PC-9 (cell line): ENCODE measurements at regions not wholly inside any gene's neighbourhood (a gene's known extent, or its start where the extent isn't known, plus 50 kb on each side); places are given as distances from the start of the nearest gene placed in this dataset.

ENCODE experiments used
- BruUV-seq: library from RNA; stranded (reverse); fragments of 400-500 nt; replicated peaks from 2 replicates; lab custom pipeline; 2021; lab: Mats Ljungman, UMichigan
- CTCF ChIA-PET: fragments of 300-600 bp; sonication (Branson Sonifier 250); formaldehyde crosslinking; loops from one replicate; lab custom pipeline; 2022; ENCODE audit warnings: antibody characterized with exemption; lab: Charles Lee
- POLR2A ChIA-PET: fragments of 300-600 bp; sonication (Branson Sonifier 250); formaldehyde crosslinking; loops from one replicate; lab custom pipeline; 2022; ENCODE audit warnings: antibody characterized with exemption; ENCODE audit not compliant: unreplicated experiment; lab: Charles Lee
- DNase-seq, 2 experiments: peaks; one replicate each; pipeline versions ENCODE4 v3.0.0 to v3.0.0-alpha.2; 2015 to 2022; ENCODE audit warnings: mixed read lengths in 1 of 2
- H2AFZ ChIP-seq: fragments of 200-600 bp; sonication (generic); 2 replicates; pipeline ENCODE4 v1.8.1; 2017; ENCODE audit warnings: antibody characterized with exemption
- H3F3A ChIP-seq: fragments of 200-600 bp; sonication (generic); 2 replicates; pipeline ENCODE4 v1.8.1; 2017; ENCODE audit warnings: antibody characterized with exemption, mild to moderate bottlenecking, low read depth; ENCODE audit not compliant: insufficient read depth
- H3K27ac ChIP-seq: fragments of 200-600 bp; sonication (generic); 2 replicates; pipeline ENCODE4 v1.6.1; 2016; ENCODE audit warnings: mixed run types
- H3K27me3 ChIP-seq: fragments of 200-600 bp; sonication (generic); 2 replicates; pipeline ENCODE4 v1.6.1; 2016; ENCODE audit warnings: low read depth, mixed run types; ENCODE audit not compliant: insufficient read depth
- H3K36me3 ChIP-seq: fragments of 200-600 bp; sonication (generic); 2 replicates; pipeline ENCODE4 v1.6.1; 2016; ENCODE audit warnings: low read depth, mixed run types
- H3K4me1 ChIP-seq: fragments of 200-600 bp; sonication (generic); replicated peaks from 2 replicates; pipeline ENCODE4 v1.6.1; 2016; ENCODE audit warnings: mixed run types; ENCODE audit not compliant: insufficient read depth
- H3K4me2 ChIP-seq: fragments of 200-600 bp; sonication (generic); 2 replicates; pipeline ENCODE4 v1.6.1; 2017; ENCODE audit warnings: mixed run types
- H3K4me3 ChIP-seq: fragments of 200-600 bp; sonication (generic); 2 replicates; pipeline ENCODE4 v1.6.1; 2016; ENCODE audit warnings: mixed run types
- H3K79me2 ChIP-seq: fragments of 200-600 bp; sonication (generic); 2 replicates; pipeline ENCODE4 v1.6.1; 2017; ENCODE audit warnings: low read depth, mixed run types
- H3K9me2 ChIP-seq: fragments of 200-600 bp; sonication (generic); 2 replicates; pipeline ENCODE4 v1.8.1; 2017; ENCODE audit warnings: mild to moderate bottlenecking; ENCODE audit not compliant: insufficient read depth
- H3K9me3 ChIP-seq: fragments of 200-600 bp; sonication (generic); 2 replicates; pipeline ENCODE4 v1.8.1; 2016; ENCODE audit warnings: low read depth; ENCODE audit not compliant: insufficient read depth
- H4K20me1 ChIP-seq: fragments of 200-600 bp; sonication (generic); 2 replicates; pipeline ENCODE4 v1.8.1; 2017; ENCODE audit not compliant: insufficient read depth
- EZH2 ChIP-seq: fragments of 200-600 bp; sonication (generic); IDR thresholded peaks from 2 replicates; pipeline ENCODE4 v1.8.0; 2017; ENCODE audit warnings: antibody characterized with exemption, low read depth
- intact Hi-C: fragments of 100-400 bp; cut with micrococcal nuclease; formaldehyde crosslinking; loops from one replicate; pipeline ENCODE4 v1.10.0; 2022; ENCODE audit not compliant: unreplicated experiment
- TF ChIP-seq, protein P1 (sequence below): fragments of 200-600 bp; sonication (generic); conservative IDR thresholded peaks from 2 replicates; pipeline ENCODE4 v1.6.1; 2017; ENCODE audit warnings: mixed run types, antibody characterized with exemption, mild to moderate bottlenecking, moderate library complexity

DNA sequence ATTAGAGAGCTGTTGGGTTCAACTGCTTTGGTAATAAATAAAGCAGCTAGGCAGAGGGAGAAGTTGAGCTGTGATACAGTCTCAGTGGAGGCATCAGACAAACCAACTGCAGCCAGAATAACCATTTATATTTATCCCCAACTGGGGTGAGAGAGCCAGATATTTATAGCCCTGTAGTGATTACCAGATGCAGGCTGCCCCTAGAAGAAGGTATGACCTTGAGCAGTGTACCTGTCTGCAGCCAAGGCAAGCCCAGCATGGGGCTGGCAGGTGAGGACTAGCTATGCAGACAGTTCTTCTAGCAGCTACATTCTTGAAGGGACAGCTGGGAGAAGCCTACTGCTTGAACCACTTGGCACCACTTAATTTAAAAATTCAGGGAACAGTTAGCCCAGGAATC is 144.4 kb upstream of the EPHA3 start:
- no peak overlapping the region for H2AFZ ChIP-seq
- no peaks in the 10 kb centered on the region for H3K36me3 ChIP-seq
- ChIA-PET POLR2A (no interaction called here), CTCF (no interaction called here)
- H3K79me2 ChIP-seq: no peaks in the 10 kb centered on the region
- H3K4me3 ChIP-seq: no peak overlapping the region
- no peaks in the 10 kb centered on the region for H3K9me3 ChIP-seq
- no peak for TF ChIP-seq EZH2
- TF ChIP-seq, protein P1, sequence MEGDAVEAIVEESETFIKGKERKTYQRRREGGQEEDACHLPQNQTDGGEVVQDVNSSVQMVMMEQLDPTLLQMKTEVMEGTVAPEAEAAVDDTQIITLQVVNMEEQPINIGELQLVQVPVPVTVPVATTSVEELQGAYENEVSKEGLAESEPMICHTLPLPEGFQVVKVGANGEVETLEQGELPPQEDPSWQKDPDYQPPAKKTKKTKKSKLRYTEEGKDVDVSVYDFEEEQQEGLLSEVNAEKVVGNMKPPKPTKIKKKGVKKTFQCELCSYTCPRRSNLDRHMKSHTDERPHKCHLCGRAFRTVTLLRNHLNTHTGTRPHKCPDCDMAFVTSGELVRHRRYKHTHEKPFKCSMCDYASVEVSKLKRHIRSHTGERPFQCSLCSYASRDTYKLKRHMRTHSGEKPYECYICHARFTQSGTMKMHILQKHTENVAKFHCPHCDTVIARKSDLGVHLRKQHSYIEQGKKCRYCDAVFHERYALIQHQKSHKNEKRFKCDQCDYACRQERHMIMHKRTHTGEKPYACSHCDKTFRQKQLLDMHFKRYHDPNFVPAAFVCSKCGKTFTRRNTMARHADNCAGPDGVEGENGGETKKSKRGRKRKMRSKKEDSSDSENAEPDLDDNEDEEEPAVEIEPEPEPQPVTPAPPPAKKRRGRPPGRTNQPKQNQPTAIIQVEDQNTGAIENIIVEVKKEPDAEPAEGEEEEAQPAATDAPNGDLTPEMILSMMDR: no peak
- BruUV-seq: no TSS peak
- H3K9me2 ChIP-seq: no peaks in the 10 kb centered on the region
- no peaks in the 10 kb centered on the region for H3K4me1 ChIP-seq
- H3K4me2 ChIP-seq: no peak overlapping the region
- H3K27me3 ChIP-seq: no peaks in the 10 kb centered on the region
- no peak overlapping the region for H3K27ac ChIP-seq
- no peaks in the 10 kb centered on the region for H4K20me1 ChIP-seq
- no peaks in the 10 kb centered on the region for H3F3A ChIP-seq
- no peak for DNase-seq
- intact Hi-C loops: no loop called here

DNA sequence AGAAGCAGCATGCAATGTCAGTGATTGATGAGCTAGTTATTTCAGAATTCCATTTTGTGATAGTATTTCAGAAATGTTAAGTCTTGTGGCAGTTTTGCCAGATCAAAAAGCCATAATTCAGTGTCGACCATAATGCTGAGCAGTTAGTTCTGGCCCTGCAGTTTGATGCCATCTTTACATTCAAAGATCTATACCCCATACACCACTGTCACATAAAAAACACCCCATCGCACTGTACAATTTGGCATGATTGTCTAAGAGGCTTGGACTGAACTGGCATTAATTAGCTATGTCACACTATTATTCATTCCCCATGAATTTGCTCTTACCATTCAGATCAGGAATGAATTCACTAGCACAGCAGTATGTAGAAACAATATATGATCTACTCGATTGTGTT is 127.7 kb upstream of the EPHA3 start:
- Histone ChIP-seq H3K9me3 (no peaks in the 10 kb centered on the region), H3K9me2 (no peaks in the 10 kb centered on the region; the same call in 1 of the 2 replicates), H4K20me1 (no peaks in the 10 kb centered on the region), H3K4me3 (no peak overlapping the region), H3K27me3 (no peaks in the 10 kb centered on the region), H3K4me1 (no peaks in the 10 kb centered on the region), H2AFZ (no peak overlapping the region), H3F3A (no peaks in the 10 kb centered on the region), H3K79me2 (no peaks in the 10 kb centered on the region), H3K4me2 (no peak overlapping the region), H3K36me3 (no peaks in the 10 kb centered on the region), H3K27ac (no peak overlapping the region)
- ChIA-PET POLR2A (no interaction called here), CTCF (no interaction called here)
- intact Hi-C loops: no loop called here
- DNase-seq: no peak
- BruUV-seq: no TSS peak
- no peak for TF ChIP-seq EZH2
- TF ChIP-seq, protein P1: no peak

DNA sequence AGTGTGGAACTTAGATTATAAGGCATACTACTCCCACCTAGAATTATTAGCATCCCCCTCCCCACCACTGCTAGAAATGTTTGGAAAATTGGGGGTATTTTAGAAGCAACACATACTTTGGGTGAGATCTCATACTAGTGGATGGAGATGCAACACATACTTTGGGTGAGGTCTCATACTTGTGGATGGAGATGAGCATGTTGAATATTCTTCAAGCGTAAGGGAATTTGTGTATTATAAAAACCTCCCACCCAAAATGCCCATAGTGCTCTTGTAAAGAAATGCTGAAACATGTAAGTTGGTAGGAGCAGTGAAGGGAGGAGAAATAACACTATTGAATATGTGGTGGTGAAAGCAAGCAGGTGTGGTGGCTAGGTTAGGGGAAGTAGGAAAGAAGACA is 124.0 kb upstream of the EPHA3 start:
- intact Hi-C loops: no loop called here

More for the DNA sequence above, 124.0 kb upstream of the EPHA3 start:
- DNase-seq: no peak
- TF ChIP-seq, protein P1: no peak
- TF ChIP-seq EZH2: no peak
- BruUV-seq: no TSS peak
- Histone ChIP-seq H3K4me1 (no peaks in the 10 kb centered on the region), H3K36me3 (no peaks in the 10 kb centered on the region), H3K9me2 (no peaks in the 10 kb centered on the region), H3K9me3 (no peaks in the 10 kb centered on the region), H3K27me3 (no peaks in the 10 kb centered on the region), H3K27ac (no peak overlapping the region), H2AFZ (no peak overlapping the region), H3F3A (no peaks in the 10 kb centered on the region), H3K4me2 (no peak overlapping the region), H3K79me2 (no peaks in the 10 kb centered on the region), H4K20me1 (no peaks in the 10 kb centered on the region), H3K4me3 (no peak overlapping the region)
- POLR2A ChIA-PET: no interaction called here
- CTCF ChIA-PET: no interaction called here
